NB4 (cell line): ENCODE measurements at regions not wholly inside any gene's neighbourhood (a gene's known extent, or its start where the extent isn't known, plus 50 kb on each side); places are given as distances from the start of the nearest gene placed in this dataset.
"Not testable (repeated sequence)": the region's sequence is repeated elsewhere in the genome, so short reads cannot be mapped to it uniquely, and the experiment has no call there.

ENCODE experiments used
- POLR2A ChIP-seq: IDR thresholded peaks from 2 replicates; pipeline ENCODE4 v1.6.1; 2011; ENCODE audit warnings: mild to moderate bottlenecking; ENCODE audit not compliant: insufficient read length; ENCODE audit errors: extremely low read depth
- TF ChIP-seq, protein P1 (sequence below): IDR thresholded peaks from one replicate; pipeline ENCODE4 v1.5.1; 2012; ENCODE audit warnings: low read depth, low read length

DNA sequence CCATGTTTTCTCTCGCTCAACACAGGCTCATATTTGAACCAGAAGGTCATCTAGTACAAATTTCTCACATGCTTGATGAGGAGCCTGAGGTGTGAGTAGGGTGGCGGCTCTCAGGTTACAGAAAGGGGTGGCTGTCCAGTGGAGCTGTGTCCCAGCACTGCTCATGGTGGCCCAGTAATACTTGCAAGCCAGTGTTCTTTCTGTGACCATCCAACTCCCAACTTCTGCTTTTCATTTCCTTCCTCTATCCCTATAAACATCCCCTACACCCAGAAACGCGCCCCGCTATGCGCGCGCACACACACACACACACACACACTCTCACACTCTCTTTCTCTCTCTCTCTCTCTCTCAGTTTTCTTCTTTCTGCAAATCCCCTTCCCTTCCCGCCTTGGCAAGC, 196.3 kb downstream of the TP53TG3F start:
- TF ChIP-seq, protein P1, sequence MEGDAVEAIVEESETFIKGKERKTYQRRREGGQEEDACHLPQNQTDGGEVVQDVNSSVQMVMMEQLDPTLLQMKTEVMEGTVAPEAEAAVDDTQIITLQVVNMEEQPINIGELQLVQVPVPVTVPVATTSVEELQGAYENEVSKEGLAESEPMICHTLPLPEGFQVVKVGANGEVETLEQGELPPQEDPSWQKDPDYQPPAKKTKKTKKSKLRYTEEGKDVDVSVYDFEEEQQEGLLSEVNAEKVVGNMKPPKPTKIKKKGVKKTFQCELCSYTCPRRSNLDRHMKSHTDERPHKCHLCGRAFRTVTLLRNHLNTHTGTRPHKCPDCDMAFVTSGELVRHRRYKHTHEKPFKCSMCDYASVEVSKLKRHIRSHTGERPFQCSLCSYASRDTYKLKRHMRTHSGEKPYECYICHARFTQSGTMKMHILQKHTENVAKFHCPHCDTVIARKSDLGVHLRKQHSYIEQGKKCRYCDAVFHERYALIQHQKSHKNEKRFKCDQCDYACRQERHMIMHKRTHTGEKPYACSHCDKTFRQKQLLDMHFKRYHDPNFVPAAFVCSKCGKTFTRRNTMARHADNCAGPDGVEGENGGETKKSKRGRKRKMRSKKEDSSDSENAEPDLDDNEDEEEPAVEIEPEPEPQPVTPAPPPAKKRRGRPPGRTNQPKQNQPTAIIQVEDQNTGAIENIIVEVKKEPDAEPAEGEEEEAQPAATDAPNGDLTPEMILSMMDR: not testable (repeated sequence)
- not testable (repeated sequence) for TF ChIP-seq POLR2A
